ENCODE measurements at regions not wholly inside any gene's neighbourhood (a gene's known extent, or its start where the extent isn't known, plus 50 kb on each side); places are given as distances from the start of the nearest gene placed in this dataset.
"Not testable (repeated sequence)": the region's sequence is repeated elsewhere in the genome, so short reads cannot be mapped to it uniquely, and the experiment has no call there.

GRCh38 chr7:73244782-73245311 lies 63.8 kb downstream of the NSUN5 start:
- intact Hi-C loops (cut with DNase I); DNase-seq (ENCODE audit: low spot score): not testable (repeated sequence)

GRCh38 chr7:73234994-73235717 lies 73.5 kb downstream of the NSUN5 start:
- intact Hi-C loops (cut with DNase I) = not testable (repeated sequence)
- DNase-seq (ENCODE audit: low spot score) = peak; percentile 98

DNA sequence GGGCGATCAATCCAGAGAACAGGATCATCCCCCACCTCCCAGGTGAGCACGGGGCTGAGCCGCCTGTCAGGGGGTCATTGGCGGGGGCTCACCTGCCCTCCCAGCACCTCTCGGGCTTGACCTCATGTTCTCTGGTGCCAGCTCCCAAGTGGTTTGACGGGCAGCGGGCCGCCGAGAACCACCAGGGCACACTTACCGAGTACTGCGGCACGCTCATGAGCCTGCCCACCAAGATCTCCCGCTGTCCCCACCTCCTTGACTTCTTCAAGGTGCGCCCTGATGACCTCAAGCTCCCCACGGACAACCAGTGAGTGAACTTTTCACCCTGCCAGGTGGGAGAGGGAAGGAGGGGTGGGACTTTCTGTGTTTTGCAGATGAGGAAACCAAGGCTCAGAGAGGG lies 82.9 kb downstream of the NSUN5 start:
- intact Hi-C loops (cut with DNase I); DNase-seq (ENCODE audit: low spot score): not testable (repeated sequence)

DNA sequence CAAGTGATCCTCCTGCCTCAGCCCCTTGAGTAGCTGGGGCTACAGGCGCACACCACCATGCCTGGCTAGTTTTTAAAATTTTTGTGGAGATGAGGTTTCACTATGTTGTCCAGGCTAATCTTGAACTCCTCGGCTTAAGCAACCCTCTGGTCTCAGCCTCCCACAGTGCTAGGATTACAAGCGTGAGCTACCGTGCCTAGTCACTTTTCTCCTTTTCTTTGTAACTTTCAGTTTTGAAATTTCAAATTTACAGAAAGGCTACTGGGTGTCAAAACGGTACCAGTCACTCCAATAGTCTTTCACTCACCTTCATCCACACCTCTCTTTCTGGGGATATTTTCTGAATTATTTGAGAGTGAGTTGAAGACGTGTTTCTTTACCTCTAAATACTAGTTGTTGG lies 86.9 kb downstream of the NSUN5 start:
- DNase-seq (ENCODE audit: low spot score) = not testable (repeated sequence)

GRCh38 chr7:73220766-73221370 lies 87.8 kb downstream of the NSUN5 start:
- intact Hi-C loops (cut with DNase I) = not testable (repeated sequence)

More for the DNA sequence above, 86.9 kb downstream of the NSUN5 start:
- intact Hi-C loops (cut with DNase I) = not testable (repeated sequence)

GRCh38 chr7:73220357-73220756 lies 88.3 kb downstream of the NSUN5 start:
- intact Hi-C loops (cut with DNase I); DNase-seq (ENCODE audit: low spot score): not testable (repeated sequence)

More at GRCh38 chr7:73220766-73221370, 87.8 kb downstream of the NSUN5 start:
- DNase-seq (ENCODE audit: low spot score) = not testable (repeated sequence)

DNA sequence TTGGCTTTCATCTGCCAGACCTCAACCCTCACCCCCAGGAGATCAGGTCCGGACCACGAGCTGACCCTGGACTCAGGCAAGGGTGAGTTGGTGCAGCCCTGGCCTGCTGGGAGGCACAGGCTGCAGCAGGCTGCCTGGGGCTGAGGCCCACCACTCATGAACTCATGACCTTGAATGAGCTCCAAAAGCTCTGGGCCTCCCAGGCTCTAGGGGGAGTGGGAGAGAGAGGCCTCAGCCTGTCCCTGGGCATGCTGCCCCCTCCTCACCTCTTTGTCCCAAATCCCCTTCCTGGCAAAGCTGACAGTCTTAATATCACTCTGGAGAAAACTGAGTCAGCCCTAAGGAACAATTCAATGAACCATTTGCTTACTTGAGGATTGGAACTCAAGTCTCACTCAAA lies 89.8 kb downstream of the NSUN5 start:
- intact Hi-C loops (cut with DNase I) = not testable (repeated sequence)

GRCh38 chr7:73216046-73216675 lies 92.5 kb downstream of the NSUN5 start:
- intact Hi-C loops (cut with DNase I); DNase-seq (ENCODE audit: low spot score): not testable (repeated sequence)

More for the DNA sequence above, 89.8 kb downstream of the NSUN5 start:
- not testable (repeated sequence) for DNase-seq (ENCODE audit: low spot score)

GRCh38 chr7:73215232-73215631 lies 93.4 kb downstream of the NSUN5 start:
- intact Hi-C loops (cut with DNase I); DNase-seq (ENCODE audit: low spot score): not testable (repeated sequence)

DNA sequence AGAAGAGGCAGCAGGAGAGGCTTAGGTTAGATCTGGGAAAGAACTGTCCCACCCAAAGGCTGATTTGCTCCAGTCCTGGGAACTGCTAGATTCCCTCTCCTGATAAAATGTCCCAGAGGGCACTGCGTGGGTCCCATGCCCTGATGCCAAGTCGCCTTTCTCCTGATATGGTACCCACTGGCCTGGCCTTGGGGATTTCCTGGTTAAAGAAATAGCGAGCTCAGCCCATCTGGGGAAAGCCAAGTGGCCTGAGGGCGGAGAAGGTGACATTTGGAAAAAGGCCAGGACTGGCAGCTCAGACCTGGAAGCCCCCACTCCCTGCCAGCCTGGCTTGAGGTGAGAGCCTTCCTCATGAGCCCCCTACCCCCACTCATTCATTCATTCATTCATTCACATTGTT lies 94.2 kb downstream of the NSUN5 start:
- intact Hi-C loops (cut with DNase I) = not testable (repeated sequence)

GRCh38 chr7:73213076-73213475 lies 95.5 kb downstream of the NSUN5 start:
- intact Hi-C loops (cut with DNase I) = not testable (repeated sequence)
- peak; percentile 54 for DNase-seq (ENCODE audit: low spot score)

More for the DNA sequence above, 94.2 kb downstream of the NSUN5 start:
- DNase-seq (ENCODE audit: low spot score) = not testable (repeated sequence)

DNA sequence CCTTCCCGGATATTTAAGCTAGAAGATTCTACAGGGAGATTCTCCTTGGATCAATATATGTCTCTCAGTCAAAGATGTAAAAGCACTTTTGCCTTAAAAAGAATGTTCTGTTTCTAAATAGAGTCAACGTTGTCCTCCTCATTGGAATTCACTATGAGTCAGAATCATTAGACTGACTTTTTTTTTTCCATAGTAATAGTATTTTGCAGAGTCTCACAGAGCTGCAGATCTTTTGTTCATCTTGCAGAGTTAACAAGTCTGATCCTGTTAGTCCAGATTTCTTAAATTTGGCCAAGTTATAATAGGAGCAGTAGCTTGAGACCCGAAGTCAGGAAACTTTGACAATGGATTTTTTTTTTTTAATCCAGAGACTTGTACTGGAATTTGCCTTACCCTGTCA lies 103.0 kb downstream of the NSUN5 start:
- intact Hi-C loops (cut with DNase I) = not testable (repeated sequence)

GRCh38 chr7:73204898-73205297 lies 103.7 kb downstream of the NSUN5 start:
- peak; percentile 0 for DNase-seq (ENCODE audit: low spot score)
- intact Hi-C loops (cut with DNase I) = not testable (repeated sequence)

More for the DNA sequence above, 103.0 kb downstream of the NSUN5 start:
- not testable (repeated sequence) for DNase-seq (ENCODE audit: low spot score)

DNA sequence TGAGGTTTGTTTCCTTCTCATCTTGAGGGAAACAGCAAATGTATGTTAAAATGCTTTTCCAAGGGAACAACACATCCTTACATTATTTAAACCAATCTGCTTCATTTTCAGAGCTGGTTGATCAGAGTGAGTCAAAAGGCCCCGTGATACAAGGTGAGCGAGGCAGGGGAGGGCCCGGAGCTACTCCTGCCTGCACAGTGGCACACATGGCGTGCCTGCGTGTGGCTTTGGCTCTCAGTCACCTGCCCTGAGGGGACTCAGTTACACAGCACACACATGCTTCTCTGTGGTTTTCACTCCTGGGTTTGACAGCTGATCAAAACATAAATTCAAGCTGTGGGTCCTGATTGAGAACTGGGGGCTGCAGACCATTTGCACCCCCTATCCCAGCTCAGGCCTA lies 105.3 kb downstream of the NSUN5 start:
- intact Hi-C loops (cut with DNase I) = not testable (repeated sequence)
- peak; percentile 43 for DNase-seq (ENCODE audit: low spot score)

GRCh38 chr7:73201264-73201663 lies 107.4 kb downstream of the NSUN5 start:
- intact Hi-C loops (cut with DNase I) = not testable (repeated sequence)

DNA sequence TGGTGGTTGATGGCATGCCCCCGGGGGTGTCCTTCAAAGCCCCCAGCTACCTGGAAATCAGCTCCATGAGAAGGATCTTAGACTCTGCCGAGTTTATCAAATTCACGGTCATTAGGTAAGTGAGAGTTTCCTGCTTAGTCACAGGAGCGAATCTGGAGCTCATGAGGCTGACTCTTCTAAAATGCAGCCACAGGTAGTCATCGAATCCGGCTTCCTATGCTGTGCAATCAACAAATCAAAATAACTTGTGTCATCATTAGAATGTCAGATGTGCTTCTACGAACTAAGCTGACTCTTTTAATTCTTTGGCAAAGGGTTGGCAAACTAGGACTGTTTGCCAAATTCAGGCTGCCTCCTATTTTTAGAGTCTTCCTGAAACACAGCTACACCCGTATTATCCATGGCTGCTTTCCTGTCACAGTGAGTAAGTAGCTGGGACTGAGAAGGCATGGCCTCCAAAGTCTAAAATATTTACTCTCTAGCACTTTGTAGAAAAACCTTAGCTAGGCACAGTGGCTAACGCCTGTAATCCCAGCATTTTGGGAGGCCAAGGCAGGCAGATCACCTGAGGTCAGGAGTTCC lies 108.0 kb downstream of the NSUN5 start:
- DNase-seq (ENCODE audit: low spot score); intact Hi-C loops (cut with DNase I): not testable (repeated sequence)

More at GRCh38 chr7:73201264-73201663, 107.4 kb downstream of the NSUN5 start:
- DNase-seq (ENCODE audit: low spot score) = peak; percentile 11

- peak; percentile 7 for DNase-seq (ENCODE audit: low spot score)
- intact Hi-C loops (cut with DNase I) = not testable (repeated sequence)
These were observed 108.2 kb upstream of the SPDYE9 start for GRCh38 chr7:73193991-73194390.

DNA sequence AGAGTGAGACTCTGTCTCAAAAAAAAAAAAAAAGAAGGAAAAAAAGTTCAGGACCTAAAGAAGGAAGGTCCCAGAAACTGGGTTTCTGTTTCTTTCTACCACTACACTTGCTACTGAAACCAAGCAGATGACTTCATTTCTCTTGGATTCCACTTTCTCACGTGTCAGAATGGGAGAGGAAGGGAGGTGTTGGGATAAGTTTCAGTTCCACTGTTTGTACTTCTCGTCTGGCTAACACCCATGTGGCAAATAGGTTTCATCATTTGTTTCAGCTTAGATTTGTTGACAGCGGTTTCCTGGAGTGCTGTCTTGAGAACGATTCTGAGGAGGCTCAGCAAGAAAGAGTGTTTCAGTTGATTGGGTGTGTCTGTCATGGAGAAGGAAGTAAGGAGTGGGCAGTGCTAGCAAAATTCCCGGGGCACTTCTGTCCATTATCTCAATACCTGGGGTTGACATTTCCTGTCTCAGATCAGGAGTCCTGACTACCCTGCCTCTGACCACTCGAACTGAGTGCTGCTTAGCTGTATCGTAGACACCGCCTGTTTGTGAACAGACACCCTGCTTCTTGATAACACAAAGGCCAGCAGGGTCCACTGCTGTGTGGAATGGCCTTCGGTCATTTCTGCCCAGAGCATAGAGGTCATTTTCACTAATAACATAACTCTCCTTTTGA lies 104.8 kb upstream of the SPDYE9 start:
- intact Hi-C loops (cut with DNase I) = not testable (repeated sequence)
- peak; percentile 0 for DNase-seq (ENCODE audit: low spot score)

- DNase-seq (ENCODE audit: low spot score) = peak; percentile 19
- intact Hi-C loops (cut with DNase I) = not testable (repeated sequence)
These were observed 102.4 kb upstream of the SPDYE9 start for GRCh38 chr7:73188287-73188686.
